ENCODE measurements at regions not wholly inside any gene's neighbourhood (a gene's known extent, or its start where the extent isn't known, plus 50 kb on each side); places are given as distances from the start of the nearest gene placed in this dataset.
A peak's percentile ranks its signal among the peaks of the same experiment; 100 is the strongest.

- TF ChIP-seq EZH2phosphoT487 (IDR thresholded peaks at IDR 0.05; ENCODE audit: low read length) (no peak), CTCF (IDR thresholded peaks at IDR 0.05; ENCODE audit: low read length) (no peak), EZH2 (optimal IDR thresholded peaks at IDR 0.05; ENCODE audit: low read depth, low read length) (no peak)
- no peak overlapping the region for H3K9ac ChIP-seq (ENCODE audit: low read length)
- peaks cover 23% of the 10 kb centered on the region for H3F3A ChIP-seq (ENCODE audit: insufficient read depth, low read length)
- peaks cover 27% of the 10 kb centered on the region for H3K4me1 ChIP-seq (ENCODE audit: low read length)
- no peak overlapping the region for H3K4me2 ChIP-seq (ENCODE audit: low read depth, low read length)
- no peaks in the 10 kb centered on the region for H3K27me3 ChIP-seq (replicated peaks; ENCODE audit: insufficient read depth, low read length)
- DNase-seq: peak; percentile 81
- H3K4me3 ChIP-seq (ENCODE audit: low read length): no peak overlapping the region
- no peak overlapping the region for H2AFZ ChIP-seq (ENCODE audit: low read length)
- H3K27ac ChIP-seq (ENCODE audit: low read length): peak overlapping the region; percentile 4; the same call in 1 of the 2 replicates
- H3K9me2 ChIP-seq (replicated peaks; ENCODE audit: insufficient read depth, low read length): no peaks in the 10 kb centered on the region
- no peaks in the 10 kb centered on the region for H4K20me1 ChIP-seq (ENCODE audit: insufficient read depth, low read length)
- no peaks in the 10 kb centered on the region for H3K79me2 ChIP-seq (ENCODE audit: low read length)
- H3K9me3 ChIP-seq (replicated peaks; ENCODE audit: insufficient read depth, low read length): no peaks in the 10 kb centered on the region
- H3K36me3 ChIP-seq (replicated peaks; ENCODE audit: insufficient read depth, low read length): no peaks in the 10 kb centered on the region
Measured at GRCh38 chr1:186620566-186621350, 59.5 kb downstream of the PTGS2 start.

- DNase-seq: peak; percentile 98
- H3K9ac ChIP-seq (ENCODE audit: low read length): no peak overlapping the region
- no peaks in the 10 kb centered on the region for H3K79me2 ChIP-seq (ENCODE audit: low read length)
- peaks cover 31% of the 10 kb centered on the region for H3F3A ChIP-seq (ENCODE audit: insufficient read depth, low read length)
- TF ChIP-seq EZH2 (optimal IDR thresholded peaks at IDR 0.05; ENCODE audit: low read depth, low read length): no peak
- no peak for TF ChIP-seq CTCF (IDR thresholded peaks at IDR 0.05; ENCODE audit: low read length)
- TF ChIP-seq EZH2phosphoT487 (IDR thresholded peaks at IDR 0.05; ENCODE audit: low read length): no peak
- peak overlapping the region; percentile 80 for H3K4me2 ChIP-seq (ENCODE audit: low read depth, low read length)
- no peaks in the 10 kb centered on the region for H4K20me1 ChIP-seq (ENCODE audit: insufficient read depth, low read length)
- H3K27me3 ChIP-seq (replicated peaks; ENCODE audit: insufficient read depth, low read length): no peaks in the 10 kb centered on the region
- H3K36me3 ChIP-seq (replicated peaks; ENCODE audit: insufficient read depth, low read length): no peaks in the 10 kb centered on the region
- H3K4me3 ChIP-seq (ENCODE audit: low read length): peak overlapping the region; percentile 47
- peaks cover 41% of the 10 kb centered on the region for H3K4me1 ChIP-seq (ENCODE audit: low read length)
- H2AFZ ChIP-seq (ENCODE audit: low read length): no peak overlapping the region
- no peaks in the 10 kb centered on the region for H3K9me2 ChIP-seq (replicated peaks; ENCODE audit: insufficient read depth, low read length)
- no peaks in the 10 kb centered on the region for H3K9me3 ChIP-seq (replicated peaks; ENCODE audit: insufficient read depth, low read length)
- H3K27ac ChIP-seq (ENCODE audit: low read length): peak overlapping the region; percentile 41; the same call in 1 of the 2 replicates
Measured at GRCh38 chr1:186618401-186619170, 61.6 kb downstream of the PTGS2 start.

GRCh38 chr1:186617926-186618325 lies 62.3 kb downstream of the PTGS2 start:
- no peaks in the 10 kb centered on the region for H3K9me2 ChIP-seq (replicated peaks; ENCODE audit: insufficient read depth, low read length)
- no peaks in the 10 kb centered on the region for H3K79me2 ChIP-seq (ENCODE audit: low read length)
- no peaks in the 10 kb centered on the region for H4K20me1 ChIP-seq (ENCODE audit: insufficient read depth, low read length)
- DNase-seq: no peak
- peaks cover 31% of the 10 kb centered on the region for H3F3A ChIP-seq (ENCODE audit: insufficient read depth, low read length)
- H3K4me2 ChIP-seq (ENCODE audit: low read depth, low read length): peak overlapping the region; percentile 58
- no peak overlapping the region; the same call in 1 of the 2 replicates for H3K9ac ChIP-seq (ENCODE audit: low read length)
- H3K4me3 ChIP-seq (ENCODE audit: low read length): peak overlapping the region; percentile 5; the same call in 1 of the 2 replicates
- no peak overlapping the region for H2AFZ ChIP-seq (ENCODE audit: low read length)
- TF ChIP-seq EZH2 (optimal IDR thresholded peaks at IDR 0.05; ENCODE audit: low read depth, low read length) (no peak), CTCF (IDR thresholded peaks at IDR 0.05; ENCODE audit: low read length) (0 out of 2 replicates have a peak, but pooled peaks have one; percentile 4)
- no peaks in the 10 kb centered on the region for H3K9me3 ChIP-seq (replicated peaks; ENCODE audit: insufficient read depth, low read length)
- no peaks in the 10 kb centered on the region for H3K27me3 ChIP-seq (replicated peaks; ENCODE audit: insufficient read depth, low read length)
- peak overlapping the region; percentile 41; the same call in 1 of the 2 replicates for H3K27ac ChIP-seq (ENCODE audit: low read length)
- no peaks in the 10 kb centered on the region for H3K36me3 ChIP-seq (replicated peaks; ENCODE audit: insufficient read depth, low read length)
- peaks cover 41% of the 10 kb centered on the region for H3K4me1 ChIP-seq (ENCODE audit: low read length)

All from MM.1S (cell line).